ENCODE measurements at regions not wholly inside any gene's neighbourhood (a gene's known extent, or its start where the extent isn't known, plus 50 kb on each side); places are given as distances from the start of the nearest gene placed in this dataset.

- no peak for TF ChIP-seq POLR2AphosphoS5 (IDR thresholded peaks at IDR 0.05)
- no peak for TF ChIP-seq POLR2A (IDR thresholded peaks at IDR 0.05)
- TF ChIP-seq, protein P1, sequence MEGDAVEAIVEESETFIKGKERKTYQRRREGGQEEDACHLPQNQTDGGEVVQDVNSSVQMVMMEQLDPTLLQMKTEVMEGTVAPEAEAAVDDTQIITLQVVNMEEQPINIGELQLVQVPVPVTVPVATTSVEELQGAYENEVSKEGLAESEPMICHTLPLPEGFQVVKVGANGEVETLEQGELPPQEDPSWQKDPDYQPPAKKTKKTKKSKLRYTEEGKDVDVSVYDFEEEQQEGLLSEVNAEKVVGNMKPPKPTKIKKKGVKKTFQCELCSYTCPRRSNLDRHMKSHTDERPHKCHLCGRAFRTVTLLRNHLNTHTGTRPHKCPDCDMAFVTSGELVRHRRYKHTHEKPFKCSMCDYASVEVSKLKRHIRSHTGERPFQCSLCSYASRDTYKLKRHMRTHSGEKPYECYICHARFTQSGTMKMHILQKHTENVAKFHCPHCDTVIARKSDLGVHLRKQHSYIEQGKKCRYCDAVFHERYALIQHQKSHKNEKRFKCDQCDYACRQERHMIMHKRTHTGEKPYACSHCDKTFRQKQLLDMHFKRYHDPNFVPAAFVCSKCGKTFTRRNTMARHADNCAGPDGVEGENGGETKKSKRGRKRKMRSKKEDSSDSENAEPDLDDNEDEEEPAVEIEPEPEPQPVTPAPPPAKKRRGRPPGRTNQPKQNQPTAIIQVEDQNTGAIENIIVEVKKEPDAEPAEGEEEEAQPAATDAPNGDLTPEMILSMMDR (IDR thresholded peaks at IDR 0.05): no peak
- no peak for TF ChIP-seq EP300 (IDR thresholded peaks at IDR 0.05)
- H3K27me3 ChIP-seq: peaks cover 23% of the 10 kb centered on the region
- WGBS, 2 donors (ENCODE audit: low coverage in 1 of 2): 48 to 72% methylated on average over 11 to 12 of the region's 12 CpGs
- H3K36me3 ChIP-seq: no peaks in the 10 kb centered on the region
- H3K27ac ChIP-seq: no peak overlapping the region
- no peaks in the 10 kb centered on the region for H3K4me1 ChIP-seq
- peaks cover 0 to 15% (median 0%) of the 10 kb centered on the region in 3 donors for H3K9me3 ChIP-seq
- no peak overlapping the region for H3K4me3 ChIP-seq
- no peak for ATAC-seq
These were observed 141.7 kb downstream of the URI1 start for GRCh38 chr19:30083701-30084156.

GRCh38 chr19:30084390-30084819 is 142.4 kb downstream of the URI1 start:
- Histone ChIP-seq H3K27ac (no peak overlapping the region), H3K9me3 (peaks cover 0 to 10% (median 0%) of the 10 kb centered on the region in 3 donors), H3K36me3 (no peaks in the 10 kb centered on the region), H3K4me3 (no peak overlapping the region), H3K4me1 (no peaks in the 10 kb centered on the region), H3K27me3 (peaks cover 28% of the 10 kb centered on the region)
- TF ChIP-seq EP300 (IDR thresholded peaks at IDR 0.05) (no peak), POLR2A (IDR thresholded peaks at IDR 0.05) (no peak)
- WGBS, 2 donors (ENCODE audit: low coverage in 1 of 2): 85 to 100% methylated on average over 5 to 11 of the region's 12 CpGs
- ATAC-seq: no peak

- peaks cover 27% of the 10 kb centered on the region for H3K27me3 ChIP-seq
- no peaks in the 10 kb centered on the region for H3K4me1 ChIP-seq
- H3K36me3 ChIP-seq: no peaks in the 10 kb centered on the region
- 0 to 73% methylated on average over 1 to 2 of the region's 10 CpGs for WGBS, 2 donors (ENCODE audit: low coverage in 1 of 2)
- no peak overlapping the region for H3K27ac ChIP-seq
- H3K4me3 ChIP-seq: no peak overlapping the region
- TF ChIP-seq POLR2A (IDR thresholded peaks at IDR 0.05) (no peak), EP300 (IDR thresholded peaks at IDR 0.05) (no peak), POLR2AphosphoS5 (IDR thresholded peaks at IDR 0.05) (no peak)
- TF ChIP-seq, protein P1 (IDR thresholded peaks at IDR 0.05): no peak
- no peak for ATAC-seq
- peaks cover 0 to 7% (median 0%) of the 10 kb centered on the region in 3 donors for H3K9me3 ChIP-seq
These were observed 143.4 kb downstream of the URI1 start for GRCh38 chr19:30085394-30085793.

GRCh38 chr19:30086220-30086619 is 144.2 kb downstream of the URI1 start:
- Histone ChIP-seq H3K9me3 (peaks cover 0 to under 1% (median 0%) of the 10 kb centered on the region in 3 donors), H3K27me3 (peaks cover 19% of the 10 kb centered on the region), H3K27ac (no peak overlapping the region), H3K4me1 (no peaks in the 10 kb centered on the region), H3K36me3 (no peaks in the 10 kb centered on the region), H3K4me3 (no peak overlapping the region)
- 63 to 74% methylated on average over 5 of the region's 5 CpGs for WGBS, 2 donors (ENCODE audit: low coverage in 1 of 2)
- TF ChIP-seq EP300 (IDR thresholded peaks at IDR 0.05) (no peak), POLR2AphosphoS5 (IDR thresholded peaks at IDR 0.05) (no peak), POLR2A (IDR thresholded peaks at IDR 0.05) (no peak)
- TF ChIP-seq, protein P1 (IDR thresholded peaks at IDR 0.05): no peak
- no peak for ATAC-seq

GRCh38 chr19:30086916-30087315 is 144.9 kb downstream of the URI1 start:
- Histone ChIP-seq H3K27ac (no peak overlapping the region), H3K4me1 (no peaks in the 10 kb centered on the region), H3K27me3 (peaks cover 17% of the 10 kb centered on the region), H3K36me3 (no peaks in the 10 kb centered on the region), H3K4me3 (no peak overlapping the region), H3K9me3 (no peaks in the 10 kb centered on the region)
- WGBS, 2 donors (ENCODE audit: low coverage in 1 of 2): 84 to 85% methylated on average over 5 to 10 of the region's 10 CpGs
- ATAC-seq: no peak
- TF ChIP-seq POLR2AphosphoS5 (IDR thresholded peaks at IDR 0.05): no peak
- no peak for TF ChIP-seq EP300 (IDR thresholded peaks at IDR 0.05)
- TF ChIP-seq, protein P1 (IDR thresholded peaks at IDR 0.05): no peak
- TF ChIP-seq POLR2A (IDR thresholded peaks at IDR 0.05): no peak

Data from gastroesophageal sphincter (tissue), 4 donors.